Progenitor cell of endocrine pancreas (in vitro differentiated cells): ENCODE measurements at regions not wholly inside any gene's neighbourhood (a gene's known extent, or its start where the extent isn't known, plus 50 kb on each side); places are given as distances from the start of the nearest gene placed in this dataset.

Experiments used
- DNase-seq: peaks from one replicate; pipeline ENCODE4 v3.0.0; 2021; ENCODE audit warnings: low spot score; ENCODE audit not compliant: unreplicated experiment
- H3K27ac Mint-ChIP-seq: 2 replicates; pipeline ENCODE4 v1.8.0; 2021; ENCODE audit warnings: mild to moderate bottlenecking, moderate library complexity, mixed read lengths
- H3K27me3 Mint-ChIP-seq: 2 replicates; pipeline ENCODE4 v1.8.0; 2021; ENCODE audit warnings: mixed read lengths
- H3K36me3 Mint-ChIP-seq: 2 replicates; pipeline ENCODE4 v1.8.0; 2022; ENCODE audit warnings: mixed read lengths; ENCODE audit not compliant: insufficient read depth
- H3K4me1 Mint-ChIP-seq: 2 replicates; pipeline ENCODE4 v1.8.0; 2021; ENCODE audit warnings: low read depth, mixed read lengths
- H3K4me3 Mint-ChIP-seq: 2 replicates; pipeline ENCODE4 v1.8.0; 2021; ENCODE audit warnings: low read depth, mild to moderate bottlenecking, moderate library complexity, mixed read lengths
- H3K9me3 Mint-ChIP-seq: 2 replicates; pipeline ENCODE4 v1.8.0; 2021; ENCODE audit warnings: low read depth, mixed read lengths
- CTCF ChIP-seq: fragments of 200-600 bp; sonication (generic); IDR thresholded peaks from one replicate; pipeline ENCODE4 v1.5.0; 2021; ENCODE audit warnings: antibody characterized with exemption, mild to moderate bottlenecking; ENCODE audit not compliant: unreplicated experiment

GRCh38 chr1:38783640-38784229 lies 75.8 kb downstream of the RRAGC start:
- Mint-ChIP-seq H3K4me1 (peaks cover 5% of the 10 kb centered on the region), H3K36me3 (no peaks in the 10 kb centered on the region), H3K27ac (no peak overlapping the region), H3K27me3 (peaks cover 46% of the 10 kb centered on the region), H3K4me3 (no peak overlapping the region), H3K9me3 (no peaks in the 10 kb centered on the region)
- TF ChIP-seq CTCF: no peak
- DNase-seq: no peak

GRCh38 chr1:38781872-38782617 lies 77.5 kb downstream of the RRAGC start:
- DNase-seq: no peak
- no peak overlapping the region for H3K27ac Mint-ChIP-seq
- no peaks in the 10 kb centered on the region for H3K9me3 Mint-ChIP-seq
- no peaks in the 10 kb centered on the region for H3K36me3 Mint-ChIP-seq
- H3K4me3 Mint-ChIP-seq: no peak overlapping the region
- peaks cover 5% of the 10 kb centered on the region for H3K4me1 Mint-ChIP-seq
- no peak for TF ChIP-seq CTCF
- H3K27me3 Mint-ChIP-seq: peaks cover 39% of the 10 kb centered on the region

- Mint-ChIP-seq H3K9me3 (no peaks in the 10 kb centered on the region), H3K4me1 (peaks cover 5% of the 10 kb centered on the region), H3K27me3 (peaks cover 39% of the 10 kb centered on the region), H3K27ac (no peak overlapping the region), H3K36me3 (no peaks in the 10 kb centered on the region), H3K4me3 (no peak overlapping the region)
- no peak for DNase-seq
- no peak for TF ChIP-seq CTCF
These were observed 79.4 kb downstream of the RRAGC start for GRCh38 chr1:38780133-38780532.

- no peak overlapping the region for H3K4me3 Mint-ChIP-seq
These were observed 80.1 kb downstream of the RRAGC start for GRCh38 chr1:38779491-38779890.

GRCh38 chr1:38778521-38778920 lies 81.1 kb downstream of the RRAGC start:
- H3K4me1 Mint-ChIP-seq: peaks cover 2% of the 10 kb centered on the region
- H3K4me3 Mint-ChIP-seq: no peak overlapping the region
- H3K27ac Mint-ChIP-seq: no peak overlapping the region
- no peaks in the 10 kb centered on the region for H3K9me3 Mint-ChIP-seq
- H3K27me3 Mint-ChIP-seq: peaks cover 34% of the 10 kb centered on the region
- no peak for DNase-seq
- no peaks in the 10 kb centered on the region for H3K36me3 Mint-ChIP-seq
- no peak for TF ChIP-seq CTCF

More at GRCh38 chr1:38779491-38779890, 80.1 kb downstream of the RRAGC start:
- H3K36me3 Mint-ChIP-seq: no peaks in the 10 kb centered on the region
- H3K4me1 Mint-ChIP-seq: peaks cover 5% of the 10 kb centered on the region
- no peaks in the 10 kb centered on the region for H3K9me3 Mint-ChIP-seq
- no peak overlapping the region for H3K27ac Mint-ChIP-seq
- no peak for TF ChIP-seq CTCF
- H3K27me3 Mint-ChIP-seq: peaks cover 37% of the 10 kb centered on the region
- DNase-seq: no peak
